ENCODE measurements at regions not wholly inside any gene's neighbourhood (a gene's known extent, or its start where the extent isn't known, plus 50 kb on each side); places are given as distances from the start of the nearest gene placed in this dataset.

DNA sequence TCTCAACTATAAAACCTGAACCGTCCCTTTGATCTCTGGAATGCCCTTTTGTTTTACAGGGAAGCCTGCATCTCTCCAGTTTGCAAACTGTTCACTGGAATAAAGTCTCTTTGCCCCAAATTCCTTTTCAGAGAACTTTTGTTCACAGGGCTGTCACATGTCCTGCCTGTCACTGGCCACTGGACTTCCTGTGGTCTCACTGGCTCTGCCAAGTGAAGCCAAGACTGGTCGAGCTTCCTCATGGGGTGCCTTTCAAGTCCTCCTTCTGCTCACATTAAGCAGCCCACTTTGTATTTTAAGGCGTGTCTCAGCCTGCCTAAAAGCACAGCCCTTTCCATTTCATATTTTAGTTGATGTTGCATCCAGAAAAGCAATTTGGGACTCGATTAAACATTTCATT, 215.7 kb downstream of the KATNAL1 start:
- Histone ChIP-seq H3K4me2 (no peak overlapping the region), H3K4me3 (no peak overlapping the region), H3K27ac (ENCODE audit: low read depth) (no peak overlapping the region), H3K79me2 (replicated peaks; ENCODE audit: insufficient read depth) (no peaks in the 10 kb centered on the region), H4K20me1 (replicated peaks; ENCODE audit: insufficient read depth) (no peaks in the 10 kb centered on the region), H3K27me3 (ENCODE audit: insufficient read depth) (no peaks in the 10 kb centered on the region), H3K9me2 (ENCODE audit: insufficient read depth) (0 out of 2 replicates have a peak, but pooled peaks cover 3% of the 10 kb centered on the region), H2AFZ (no peak overlapping the region), H3K4me1 (ENCODE audit: insufficient read depth) (no peaks in the 10 kb centered on the region), H3F3A (replicated peaks; ENCODE audit: low read depth) (no peaks in the 10 kb centered on the region), H3K36me3 (ENCODE audit: insufficient read depth) (no peaks in the 10 kb centered on the region)
- no peaks in the 10 kb centered on the region for H3K27me3 Mint-ChIP-seq (ENCODE audit: insufficient read depth, low read depth, poor library complexity)
- H3K9me3 Mint-ChIP-seq: peaks cover 7% of the 10 kb centered on the region
- no peak overlapping the region for H3K27ac Mint-ChIP-seq
- ATAC-seq (no peak), DNase-seq (ENCODE audit: low spot score) (no peak)
- no peak overlapping the region for H3K4me3 Mint-ChIP-seq
- TF ChIP-seq, protein P1, sequence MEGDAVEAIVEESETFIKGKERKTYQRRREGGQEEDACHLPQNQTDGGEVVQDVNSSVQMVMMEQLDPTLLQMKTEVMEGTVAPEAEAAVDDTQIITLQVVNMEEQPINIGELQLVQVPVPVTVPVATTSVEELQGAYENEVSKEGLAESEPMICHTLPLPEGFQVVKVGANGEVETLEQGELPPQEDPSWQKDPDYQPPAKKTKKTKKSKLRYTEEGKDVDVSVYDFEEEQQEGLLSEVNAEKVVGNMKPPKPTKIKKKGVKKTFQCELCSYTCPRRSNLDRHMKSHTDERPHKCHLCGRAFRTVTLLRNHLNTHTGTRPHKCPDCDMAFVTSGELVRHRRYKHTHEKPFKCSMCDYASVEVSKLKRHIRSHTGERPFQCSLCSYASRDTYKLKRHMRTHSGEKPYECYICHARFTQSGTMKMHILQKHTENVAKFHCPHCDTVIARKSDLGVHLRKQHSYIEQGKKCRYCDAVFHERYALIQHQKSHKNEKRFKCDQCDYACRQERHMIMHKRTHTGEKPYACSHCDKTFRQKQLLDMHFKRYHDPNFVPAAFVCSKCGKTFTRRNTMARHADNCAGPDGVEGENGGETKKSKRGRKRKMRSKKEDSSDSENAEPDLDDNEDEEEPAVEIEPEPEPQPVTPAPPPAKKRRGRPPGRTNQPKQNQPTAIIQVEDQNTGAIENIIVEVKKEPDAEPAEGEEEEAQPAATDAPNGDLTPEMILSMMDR (conservative IDR thresholded peaks at IDR 0.05; ENCODE audit: low read depth in 2 of 2): no peak
- TF ChIP-seq, protein P2, sequence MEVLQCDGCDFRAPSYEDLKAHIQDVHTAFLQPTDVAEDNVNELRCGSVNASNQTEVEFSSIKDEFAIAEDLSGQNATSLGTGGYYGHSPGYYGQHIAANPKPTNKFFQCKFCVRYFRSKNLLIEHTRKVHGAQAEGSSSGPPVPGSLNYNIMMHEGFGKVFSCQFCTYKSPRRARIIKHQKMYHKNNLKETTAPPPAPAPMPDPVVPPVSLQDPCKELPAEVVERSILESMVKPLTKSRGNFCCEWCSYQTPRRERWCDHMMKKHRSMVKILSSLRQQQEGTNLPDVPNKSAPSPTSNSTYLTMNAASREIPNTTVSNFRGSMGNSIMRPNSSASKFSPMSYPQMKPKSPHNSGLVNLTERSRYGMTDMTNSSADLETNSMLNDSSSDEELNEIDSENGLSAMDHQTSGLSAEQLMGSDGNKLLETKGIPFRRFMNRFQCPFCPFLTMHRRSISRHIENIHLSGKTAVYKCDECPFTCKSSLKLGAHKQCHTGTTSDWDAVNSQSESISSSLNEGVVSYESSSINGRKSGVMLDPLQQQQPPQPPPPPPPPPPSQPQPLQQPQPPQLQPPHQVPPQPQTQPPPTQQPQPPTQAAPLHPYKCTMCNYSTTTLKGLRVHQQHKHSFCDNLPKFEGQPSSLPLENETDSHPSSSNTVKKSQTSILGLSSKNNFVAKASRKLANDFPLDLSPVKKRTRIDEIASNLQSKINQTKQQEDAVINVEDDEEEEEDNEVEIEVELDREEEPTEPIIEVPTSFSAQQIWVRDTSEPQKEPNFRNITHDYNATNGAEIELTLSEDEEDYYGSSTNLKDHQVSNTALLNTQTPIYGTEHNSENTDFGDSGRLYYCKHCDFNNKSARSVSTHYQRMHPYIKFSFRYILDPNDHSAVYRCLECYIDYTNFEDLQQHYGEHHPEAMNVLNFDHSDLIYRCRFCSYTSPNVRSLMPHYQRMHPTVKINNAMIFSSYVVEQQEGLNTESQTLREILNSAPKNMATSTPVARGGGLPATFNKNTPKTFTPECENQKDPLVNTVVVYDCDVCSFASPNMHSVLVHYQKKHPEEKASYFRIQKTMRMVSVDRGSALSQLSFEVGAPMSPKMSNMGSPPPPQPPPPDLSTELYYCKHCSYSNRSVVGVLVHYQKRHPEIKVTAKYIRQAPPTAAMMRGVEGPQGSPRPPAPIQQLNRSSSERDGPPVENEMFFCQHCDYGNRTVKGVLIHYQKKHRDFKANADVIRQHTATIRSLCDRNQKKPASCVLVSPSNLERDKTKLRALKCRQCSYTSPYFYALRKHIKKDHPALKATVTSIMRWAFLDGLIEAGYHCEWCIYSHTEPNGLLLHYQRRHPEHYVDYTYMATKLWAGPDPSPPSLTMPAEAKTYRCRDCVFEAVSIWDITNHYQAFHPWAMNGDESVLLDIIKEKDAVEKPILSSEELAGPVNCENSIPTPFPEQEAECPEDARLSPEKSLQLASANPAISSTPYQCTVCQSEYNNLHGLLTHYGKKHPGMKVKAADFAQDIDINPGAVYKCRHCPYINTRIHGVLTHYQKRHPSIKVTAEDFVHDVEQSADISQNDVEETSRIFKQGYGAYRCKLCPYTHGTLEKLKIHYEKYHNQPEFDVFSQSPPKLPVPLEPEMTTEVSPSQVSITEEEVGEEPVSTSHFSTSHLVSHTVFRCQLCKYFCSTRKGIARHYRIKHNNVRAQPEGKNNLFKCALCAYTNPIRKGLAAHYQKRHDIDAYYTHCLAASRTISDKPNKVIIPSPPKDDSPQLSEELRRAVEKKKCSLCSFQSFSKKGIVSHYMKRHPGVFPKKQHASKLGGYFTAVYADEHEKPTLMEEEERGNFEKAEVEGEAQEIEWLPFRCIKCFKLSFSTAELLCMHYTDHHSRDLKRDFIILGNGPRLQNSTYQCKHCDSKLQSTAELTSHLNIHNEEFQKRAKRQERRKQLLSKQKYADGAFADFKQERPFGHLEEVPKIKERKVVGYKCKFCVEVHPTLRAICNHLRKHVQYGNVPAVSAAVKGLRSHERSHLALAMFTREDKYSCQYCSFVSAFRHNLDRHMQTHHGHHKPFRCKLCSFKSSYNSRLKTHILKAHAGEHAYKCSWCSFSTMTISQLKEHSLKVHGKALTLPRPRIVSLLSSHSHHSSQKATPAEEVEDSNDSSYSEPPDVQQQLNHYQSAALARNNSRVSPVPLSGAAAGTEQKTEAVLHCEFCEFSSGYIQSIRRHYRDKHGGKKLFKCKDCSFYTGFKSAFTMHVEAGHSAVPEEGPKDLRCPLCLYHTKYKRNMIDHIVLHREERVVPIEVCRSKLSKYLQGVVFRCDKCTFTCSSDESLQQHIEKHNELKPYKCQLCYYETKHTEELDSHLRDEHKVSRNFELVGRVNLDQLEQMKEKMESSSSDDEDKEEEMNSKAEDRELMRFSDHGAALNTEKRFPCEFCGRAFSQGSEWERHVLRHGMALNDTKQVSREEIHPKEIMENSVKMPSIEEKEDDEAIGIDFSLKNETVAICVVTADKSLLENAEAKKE (CRISPR knock-in tag; IDR thresholded peaks at IDR 0.05): no peak
- TF ChIP-seq EZH2phosphoT487 (IDR thresholded peaks at IDR 0.05; ENCODE audit: unreplicated experiment) (no peak), POLR2AphosphoS5 (IDR thresholded peaks at IDR 0.05; ENCODE audit: low read depth) (no peak), ZNF114 (CRISPR knock-in tag; IDR thresholded peaks at IDR 0.05) (no peak), CREB1 (CRISPR knock-in tag; IDR thresholded peaks at IDR 0.05; ENCODE audit: low read depth) (no peak), EZH2 (IDR thresholded peaks at IDR 0.05; ENCODE audit: low read depth, unreplicated experiment) (no peak), JUNB (IDR thresholded peaks at IDR 0.05; ENCODE audit: unreplicated experiment) (no peak), ZNF331 (CRISPR knock-in tag; IDR thresholded peaks at IDR 0.05; ENCODE audit: low read depth) (no peak), ETS1 (IDR thresholded peaks at IDR 0.05) (no peak), NANOG (IDR thresholded peaks at IDR 0.05; ENCODE audit: borderline replicate concordance) (no peak), REST (IDR thresholded peaks at IDR 0.05; ENCODE audit: unreplicated experiment) (no peak), STAT1 (IDR thresholded peaks at IDR 0.05; ENCODE audit: unreplicated experiment) (no peak)
- no peaks in the 10 kb centered on the region for H3K4me1 Mint-ChIP-seq
- H3K36me3 Mint-ChIP-seq (ENCODE audit: low read depth): peaks cover 3% of the 10 kb centered on the region; the same call in 2 of the 3 replicates

Data from GM23338 (cell line).